CD4-positive, alpha-beta T cell treated with Interleukin-4 for 4 hours (primary cell): ENCODE measurements at regions not wholly inside any gene's neighbourhood (a gene's known extent, or its start where the extent isn't known, plus 50 kb on each side); places are given as distances from the start of the nearest gene placed in this dataset.
"Not testable (repeated sequence)": the region's sequence is repeated elsewhere in the genome, so short reads cannot be mapped to it uniquely, and the experiment has no call there.

Source experiments
- DNase-seq: peaks from one replicate; pipeline ENCODE4 v3.0.0-alpha.2; 2020

- DNase-seq, result no peak
Measured at GRCh38 chr2:18976168-18976961, 382.1 kb downstream of the OSR1 start.

- no peak for DNase-seq
Measured at GRCh38 chr2:18975506-18976167, 382.8 kb downstream of the OSR1 start.

GRCh38 chr2:18971628-18972027 is 382.3 kb upstream of the NT5C1B start:
- no peak for DNase-seq

- DNase-seq, result no peak
Measured at GRCh38 chr2:18971069-18971378, 381.7 kb upstream of the NT5C1B start.

GRCh38 chr2:18966131-18966530 is 376.8 kb upstream of the NT5C1B start:
- no peak for DNase-seq

- DNase-seq, result not testable (repeated sequence)
Measured at GRCh38 chr2:18963739-18964256, 374.4 kb upstream of the NT5C1B start.

- DNase-seq, result no peak
Measured at GRCh38 chr2:18961991-18962421, 372.6 kb upstream of the NT5C1B start.

GRCh38 chr2:18959952-18960717 is 370.8 kb upstream of the NT5C1B start:
- no peak for DNase-seq

- no peak for DNase-seq
Measured at GRCh38 chr2:18959200-18959599, 369.8 kb upstream of the NT5C1B start.

- DNase-seq, result no peak
Measured at GRCh38 chr2:18957909-18958308, 368.5 kb upstream of the NT5C1B start.

- no peak for DNase-seq
Measured at GRCh38 chr2:18950361-18950851, 361.0 kb upstream of the NT5C1B start.

- no peak for DNase-seq
Measured at GRCh38 chr2:18949871-18950270, 360.5 kb upstream of the NT5C1B start.

- DNase-seq, result no peak
Measured at GRCh38 chr2:18940184-18940583, 350.8 kb upstream of the NT5C1B start.

GRCh38 chr2:18939740-18940139 is 350.4 kb upstream of the NT5C1B start:
- DNase-seq, result not testable (repeated sequence)

GRCh38 chr2:18934886-18935285 is 345.5 kb upstream of the NT5C1B start:
- DNase-seq, result no peak

GRCh38 chr2:18932853-18933252 is 343.5 kb upstream of the NT5C1B start:
- no peak for DNase-seq

GRCh38 chr2:18930971-18931370 is 341.6 kb upstream of the NT5C1B start:
- no peak for DNase-seq

GRCh38 chr2:18927525-18928232 is 338.3 kb upstream of the NT5C1B start:
- DNase-seq, result no peak

- DNase-seq, result no peak
Measured at GRCh38 chr2:18926631-18927524, 337.5 kb upstream of the NT5C1B start.

GRCh38 chr2:18925296-18925695 is 335.9 kb upstream of the NT5C1B start:
- no peak for DNase-seq

- no peak for DNase-seq
Measured at GRCh38 chr2:18924886-18925285, 335.5 kb upstream of the NT5C1B start.

- DNase-seq, result no peak
Measured at GRCh38 chr2:18924386-18924785, 335.0 kb upstream of the NT5C1B start.
